HG03196 (cell line): ENCODE measurements at regions not wholly inside any gene's neighbourhood (a gene's known extent, or its start where the extent isn't known, plus 50 kb on each side); places are given as distances from the start of the nearest gene placed in this dataset.
"Not testable (repeated sequence)": the region's sequence is repeated elsewhere in the genome, so short reads cannot be mapped to it uniquely, and the experiment has no call there.

Source experiments
- ATAC-seq: cut with Tn5 transposase; IDR thresholded peaks from one replicate; pipeline ENCODE4 v1.9.1; 2021; ENCODE audit not compliant: unreplicated experiment

DNA sequence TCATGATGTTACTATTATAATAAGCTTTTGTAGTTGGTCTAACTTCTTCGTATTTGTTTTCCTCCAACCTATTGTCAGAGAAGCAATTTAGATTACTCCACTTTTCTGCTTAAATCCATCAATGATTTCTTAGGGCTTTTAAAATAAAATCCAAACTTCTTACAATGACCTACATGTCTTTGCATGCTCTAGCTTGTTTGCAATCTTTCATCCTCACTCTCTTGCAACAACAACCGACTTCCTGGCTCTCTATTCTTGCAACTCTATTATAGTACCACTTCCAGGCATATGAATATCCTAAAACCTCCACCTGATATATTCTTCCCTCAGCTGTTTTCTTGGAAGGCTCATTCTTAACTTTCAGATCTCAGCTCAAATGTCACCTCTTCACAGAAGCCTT, 1288.7 kb downstream of the PLA2G4A start:
- no peak for ATAC-seq

DNA sequence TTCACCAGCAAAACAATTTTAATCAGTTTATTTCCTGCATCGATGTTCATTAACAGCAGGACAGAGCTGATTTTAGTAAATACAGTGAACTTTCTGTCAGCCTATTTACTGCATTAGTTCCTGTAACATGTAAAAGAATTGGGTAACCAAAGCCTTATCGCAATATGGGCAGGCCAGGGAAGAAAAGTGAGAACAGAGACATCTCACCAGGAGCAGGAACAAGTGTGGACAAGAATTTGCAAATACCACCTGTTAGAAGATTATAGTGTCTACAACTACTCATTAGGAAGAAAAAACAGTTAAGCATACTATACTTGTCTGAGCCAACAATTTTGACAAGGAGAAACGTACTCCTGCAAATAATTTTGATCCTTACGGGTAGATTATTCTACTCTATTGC, 1293.9 kb downstream of the PLA2G4A start:
- no peak for ATAC-seq

- no peak for ATAC-seq
Measured at GRCh38 chr1:188127507-188127906, 1298.8 kb downstream of the PLA2G4A start.

DNA sequence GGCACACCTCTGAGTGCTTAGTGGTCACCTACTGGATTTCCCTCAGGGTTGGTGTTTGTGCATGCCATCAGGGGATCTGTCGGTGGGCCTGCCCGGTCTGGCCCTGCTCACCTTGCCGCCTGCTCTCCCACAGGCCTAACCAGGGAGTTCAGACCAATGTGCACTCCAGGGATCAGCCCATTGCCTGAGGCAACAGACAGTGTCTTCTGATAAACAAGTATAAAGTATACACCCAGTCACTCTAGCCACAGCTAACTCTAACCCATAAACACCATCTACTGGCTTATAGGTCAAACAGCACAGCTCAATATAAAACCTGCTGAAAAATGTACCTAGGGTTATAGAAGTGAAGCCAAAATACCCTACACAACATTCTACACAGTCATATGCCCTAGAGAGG, 1300.0 kb downstream of the PLA2G4A start:
- ATAC-seq = no peak

- ATAC-seq = no peak
Measured at GRCh38 chr1:188129856-188130838, 1301.4 kb downstream of the PLA2G4A start.

GRCh38 chr1:188137221-188137620, 1308.5 kb downstream of the PLA2G4A start:
- no peak for ATAC-seq

DNA sequence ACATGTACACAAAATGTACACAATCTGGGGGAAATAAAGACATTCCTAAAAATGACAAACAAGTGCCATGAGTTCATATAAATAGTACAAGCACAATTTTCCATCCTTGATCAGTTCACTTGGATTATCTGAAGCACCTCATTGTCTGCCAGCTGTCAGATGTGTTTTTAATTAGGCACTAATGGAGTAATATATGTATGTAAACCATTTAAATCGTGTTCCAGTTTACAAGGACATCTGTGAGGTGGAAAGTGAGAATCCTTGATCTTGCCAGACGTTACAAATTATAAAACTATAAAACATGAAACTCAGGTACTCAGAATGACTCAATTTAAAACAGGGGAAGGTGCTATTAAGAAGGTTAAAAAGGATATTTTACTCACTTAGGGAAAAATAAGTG, 1312.2 kb downstream of the PLA2G4A start:
- ATAC-seq = no peak

DNA sequence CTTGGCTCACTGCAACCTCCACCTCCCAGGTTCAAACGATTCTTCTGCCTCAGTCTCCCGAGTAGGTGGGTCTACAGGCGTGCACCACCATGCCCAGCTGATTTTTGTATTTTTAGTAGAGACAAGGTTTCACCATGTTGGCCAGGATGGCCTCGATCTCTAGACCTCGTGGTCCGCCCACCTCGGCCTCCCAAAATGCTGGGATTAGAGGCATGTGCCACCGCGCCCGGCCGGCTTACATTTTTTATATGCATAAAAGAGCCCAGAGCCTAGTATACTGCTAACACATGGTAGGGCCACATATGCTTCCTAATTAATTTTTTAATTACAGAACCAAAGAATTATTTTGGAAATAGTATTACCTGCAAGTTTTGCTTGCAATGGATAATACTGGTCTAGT, 1325.4 kb downstream of the PLA2G4A start:
- ATAC-seq = no peak

GRCh38 chr1:188154761-188155160, 1326.0 kb downstream of the PLA2G4A start:
- no peak for ATAC-seq

GRCh38 chr1:188155261-188155660, 1326.5 kb downstream of the PLA2G4A start:
- no peak for ATAC-seq

DNA sequence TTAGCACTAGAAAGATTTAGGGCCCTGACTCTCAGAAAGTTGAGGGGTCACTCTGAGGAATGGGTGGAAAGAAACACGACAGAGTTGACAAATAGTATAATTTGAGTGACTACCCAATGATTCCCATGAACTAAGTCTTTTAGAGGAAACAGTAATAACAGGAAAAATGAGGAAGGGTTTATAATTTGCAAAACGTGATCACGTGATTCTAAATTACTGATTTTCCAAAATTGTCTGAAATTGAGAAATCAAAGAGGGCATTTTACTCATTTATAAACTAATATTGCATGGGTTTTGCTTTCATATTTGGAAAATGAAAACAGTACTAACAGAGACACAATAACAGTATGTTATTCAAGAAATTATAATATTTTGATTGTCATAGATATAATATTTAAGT, 1335.7 kb downstream of the PLA2G4A start:
- ATAC-seq = no peak

GRCh38 chr1:188166654-188167053, 1337.9 kb downstream of the PLA2G4A start:
- ATAC-seq = no peak

DNA sequence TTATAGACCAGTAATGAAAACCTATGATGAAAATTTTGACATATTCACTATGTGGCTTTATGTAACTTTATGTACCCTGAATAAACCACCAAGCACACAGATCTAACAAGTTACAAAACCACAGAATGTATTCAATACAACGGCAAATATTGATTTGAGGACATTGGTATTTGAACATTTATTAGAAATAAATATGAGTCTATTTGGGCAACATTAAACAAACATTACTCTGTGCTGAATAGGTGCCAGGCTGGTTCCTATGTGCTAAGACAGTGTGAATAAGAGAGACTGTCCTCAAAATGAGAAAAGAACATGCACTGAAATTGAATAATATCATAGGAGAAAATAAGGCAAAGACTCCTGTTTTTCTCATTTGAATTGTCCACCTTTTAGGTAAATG, 1341.2 kb downstream of the PLA2G4A start:
- no peak for ATAC-seq

DNA sequence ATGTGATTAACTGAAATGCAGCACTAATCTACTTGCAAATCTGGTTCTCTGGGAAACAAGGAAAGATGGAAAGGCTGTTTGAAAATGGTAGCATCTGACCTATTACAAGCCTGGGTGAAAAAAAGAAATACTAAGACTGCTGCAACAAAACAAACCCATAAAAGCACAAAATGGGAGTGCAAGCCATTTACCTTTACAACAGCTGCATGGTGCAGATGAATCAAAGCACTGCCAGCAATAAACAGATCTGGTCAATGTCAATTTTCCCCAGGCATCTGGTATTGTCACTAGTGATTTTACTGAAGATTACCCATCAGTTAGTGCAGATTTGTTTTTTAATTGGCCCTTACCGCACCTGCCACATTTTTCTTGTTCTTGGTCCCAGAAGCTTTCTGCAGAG, 1341.7 kb downstream of the PLA2G4A start:
- ATAC-seq = no peak

- ATAC-seq = no peak
Measured at GRCh38 chr1:188170935-188171334, 1342.2 kb downstream of the PLA2G4A start.

DNA sequence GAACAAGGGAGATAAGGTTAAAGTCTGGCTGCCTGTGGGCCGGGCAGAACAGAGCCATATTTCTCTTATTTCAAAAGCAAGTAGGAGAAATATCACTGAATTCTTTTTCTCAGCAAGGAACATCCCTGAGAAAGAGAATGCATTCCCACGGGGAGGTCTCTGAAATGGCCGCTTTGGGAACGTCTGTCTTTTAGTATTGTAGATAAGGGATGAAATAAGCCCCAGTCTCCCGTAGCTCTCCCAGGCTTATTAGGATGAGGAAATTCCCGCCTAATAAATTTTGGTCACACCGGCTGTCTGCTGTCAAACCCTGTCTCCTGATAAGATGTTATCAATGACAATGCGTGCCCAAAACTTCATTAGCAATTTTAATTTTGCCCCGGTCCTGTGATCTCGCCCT, 1353.3 kb downstream of the PLA2G4A start:
- ATAC-seq = not testable (repeated sequence)

GRCh38 chr1:188188317-188188716, 1359.6 kb downstream of the PLA2G4A start:
- ATAC-seq = no peak

DNA sequence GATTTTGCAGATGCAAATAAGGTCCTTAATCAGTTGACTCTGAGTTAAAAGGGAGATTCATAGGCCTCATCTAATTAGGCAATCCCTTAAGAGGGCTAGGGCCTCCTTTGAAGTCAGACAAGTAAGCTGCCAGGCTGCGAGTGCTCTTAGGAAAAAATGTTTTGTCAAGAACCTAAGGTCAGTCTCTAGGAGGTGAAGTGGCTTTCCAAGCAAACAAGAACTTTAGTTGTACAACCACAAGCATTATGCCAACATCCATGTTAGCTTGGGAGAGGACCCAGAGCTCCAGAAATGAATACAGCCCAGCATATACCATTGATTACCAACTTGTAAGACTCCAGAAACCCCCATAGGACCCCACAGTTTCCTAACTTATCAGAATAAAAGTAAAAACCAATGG, 1366.2 kb downstream of the PLA2G4A start:
- no peak for ATAC-seq

DNA sequence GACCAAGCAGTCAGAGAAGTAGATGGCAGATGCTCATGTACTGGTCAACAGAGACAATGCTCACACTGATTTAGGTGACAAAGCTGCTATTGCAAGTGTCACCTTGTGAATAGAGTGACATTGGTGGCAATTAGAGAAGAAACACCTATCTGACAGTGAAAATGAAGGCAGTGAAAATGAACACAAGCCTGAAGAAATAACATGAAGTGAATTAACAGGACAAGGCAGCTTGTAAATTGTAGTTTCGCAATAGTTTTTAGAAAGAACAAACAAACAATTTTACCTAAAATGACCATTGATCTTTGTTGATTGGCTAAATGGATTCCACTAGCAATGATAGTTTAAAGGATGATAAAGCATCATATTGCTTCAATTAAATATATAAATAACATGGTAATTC, 1389.5 kb downstream of the PLA2G4A start:
- no peak for ATAC-seq

DNA sequence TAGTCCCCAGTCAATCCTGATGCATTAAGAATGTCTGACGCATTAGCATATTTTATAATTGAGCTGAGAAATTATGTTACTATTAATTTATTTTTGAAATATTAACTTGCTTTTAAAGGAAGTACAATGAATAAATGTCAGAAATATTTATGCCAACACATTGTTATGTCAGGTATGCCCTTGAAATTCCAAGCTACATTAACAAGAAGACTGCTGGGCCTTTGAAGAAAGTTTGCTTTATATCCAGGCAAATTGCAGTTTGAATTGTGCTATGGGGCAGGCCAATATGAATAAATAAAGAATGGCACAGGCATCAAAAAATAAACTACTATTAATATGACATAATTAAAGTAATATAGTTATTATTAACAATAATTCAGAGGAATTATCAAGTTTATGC, 1391.3 kb downstream of the PLA2G4A start:
- no peak for ATAC-seq

GRCh38 chr1:188224263-188224662, 1395.5 kb downstream of the PLA2G4A start:
- ATAC-seq = no peak

DNA sequence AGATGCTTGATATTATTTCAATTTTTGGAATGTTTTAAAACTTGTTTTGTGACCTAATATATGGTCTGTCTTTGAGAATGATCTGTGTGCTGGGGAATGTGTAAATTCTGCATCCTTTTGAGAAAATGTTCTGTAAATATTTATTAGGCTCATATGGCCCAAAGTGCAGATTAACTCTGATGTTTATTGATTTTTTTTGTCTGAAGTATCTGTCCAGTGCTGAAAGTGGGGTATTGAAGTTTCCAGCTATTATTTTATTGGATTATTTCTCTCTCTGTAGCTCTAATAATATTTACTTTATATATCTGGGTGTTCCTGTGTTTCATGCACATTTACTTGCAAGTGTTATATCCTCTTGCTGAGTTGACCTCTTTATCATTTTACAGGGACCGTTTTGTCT, 1397.2 kb downstream of the PLA2G4A start:
- no peak for ATAC-seq

- ATAC-seq = no peak
Measured at GRCh38 chr1:188228623-188229022, 1399.9 kb downstream of the PLA2G4A start.
